ENCODE measurements at regions not wholly inside any gene's neighbourhood (a gene's known extent, or its start where the extent isn't known, plus 50 kb on each side); places are given as distances from the start of the nearest gene placed in this dataset.

- H3K9me3 ChIP-seq, result no peaks in the 10 kb centered on the region
- DNase-seq, result no peak
- no peaks in the 10 kb centered on the region for H3K27me3 ChIP-seq
- no peaks in the 10 kb centered on the region for H3K4me1 ChIP-seq
- no peak overlapping the region for H3K4me3 ChIP-seq
- H3K36me3 ChIP-seq, result no peaks in the 10 kb centered on the region
- TF ChIP-seq POLR2A (IDR thresholded peaks at IDR 0.05) (no peak), CTCF (IDR thresholded peaks at IDR 0.05) (no peak)
- no peak overlapping the region for H3K27ac ChIP-seq
These were observed 104.5 kb upstream of the CELF4 start for GRCh38 chr18:37669991-37670534.

DNA sequence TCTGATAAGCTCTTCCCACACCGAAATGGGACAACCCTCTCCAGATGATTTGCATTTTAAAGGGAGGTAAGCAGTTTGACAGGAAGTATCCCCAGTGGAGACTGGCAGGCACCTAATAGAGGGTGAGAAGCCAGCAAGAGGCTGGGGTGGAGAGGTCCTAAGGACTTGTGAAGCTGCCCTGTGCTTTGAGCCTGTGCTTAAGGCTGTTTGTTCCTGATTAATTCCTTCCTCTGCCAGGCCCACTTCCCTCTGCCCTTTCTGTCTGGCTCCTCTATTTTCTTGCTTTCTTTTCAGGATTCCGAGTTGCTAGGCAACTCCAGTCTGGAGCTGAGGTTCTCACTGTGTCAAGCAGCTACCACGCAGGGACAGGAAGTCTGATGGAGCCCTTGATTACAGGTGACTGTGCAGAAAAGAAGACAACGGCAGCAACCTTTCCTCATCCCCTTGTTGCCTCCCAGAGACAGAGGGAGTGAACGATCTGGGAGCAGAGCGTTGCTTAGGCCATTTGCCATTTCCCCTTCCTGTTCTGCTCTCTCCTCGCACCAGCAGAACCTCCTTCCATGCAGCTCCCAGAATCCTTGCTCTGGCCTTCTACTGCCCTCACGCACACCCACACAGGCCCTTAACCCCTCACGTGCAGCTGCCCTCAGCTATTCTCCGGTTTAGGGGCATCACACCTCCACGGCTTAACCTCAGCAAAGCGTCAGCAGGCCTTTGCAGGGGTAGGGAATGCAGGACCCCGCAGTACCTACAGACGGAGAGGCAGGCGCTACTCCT, 103.6 kb upstream of the CELF4 start:
- H3K36me3 ChIP-seq, result no peaks in the 10 kb centered on the region
- H3K27ac ChIP-seq, result no peak overlapping the region
- H3K4me3 ChIP-seq, result no peak overlapping the region
- H3K4me1 ChIP-seq, result no peaks in the 10 kb centered on the region
- no peaks in the 10 kb centered on the region for H3K9me3 ChIP-seq
- no peak for DNase-seq
- no peaks in the 10 kb centered on the region for H3K27me3 ChIP-seq
- TF ChIP-seq POLR2A (IDR thresholded peaks at IDR 0.05) (no peak), CTCF (IDR thresholded peaks at IDR 0.05) (no peak)

DNA sequence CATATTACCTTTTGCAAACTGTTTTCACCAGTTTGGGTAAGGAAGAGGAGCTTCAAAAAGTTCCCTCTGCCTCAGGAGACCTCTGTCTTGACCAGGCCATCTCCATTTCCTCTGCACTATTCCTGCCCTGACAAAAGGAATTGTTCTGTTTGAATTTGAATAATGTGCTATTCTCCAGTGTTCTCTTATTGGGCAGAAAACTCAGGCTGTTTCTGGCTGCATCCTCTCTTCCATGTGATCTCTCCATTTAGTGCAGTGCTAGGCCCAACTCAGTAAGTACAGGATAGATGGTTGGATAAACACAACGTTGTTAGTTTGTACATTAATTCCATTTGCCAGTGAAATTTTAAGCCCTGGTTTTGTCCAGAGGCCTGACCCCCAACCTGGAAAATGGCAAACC, 102.2 kb upstream of the CELF4 start:
- no peak overlapping the region for H3K27ac ChIP-seq
- H3K9me3 ChIP-seq, result no peaks in the 10 kb centered on the region
- no peak overlapping the region for H3K4me3 ChIP-seq
- TF ChIP-seq CTCF (IDR thresholded peaks at IDR 0.05) (no peak), POLR2A (IDR thresholded peaks at IDR 0.05) (no peak)
- DNase-seq, result no peak
- H3K4me1 ChIP-seq, result no peaks in the 10 kb centered on the region
- H3K27me3 ChIP-seq, result no peaks in the 10 kb centered on the region
- H3K36me3 ChIP-seq, result no peaks in the 10 kb centered on the region

DNA sequence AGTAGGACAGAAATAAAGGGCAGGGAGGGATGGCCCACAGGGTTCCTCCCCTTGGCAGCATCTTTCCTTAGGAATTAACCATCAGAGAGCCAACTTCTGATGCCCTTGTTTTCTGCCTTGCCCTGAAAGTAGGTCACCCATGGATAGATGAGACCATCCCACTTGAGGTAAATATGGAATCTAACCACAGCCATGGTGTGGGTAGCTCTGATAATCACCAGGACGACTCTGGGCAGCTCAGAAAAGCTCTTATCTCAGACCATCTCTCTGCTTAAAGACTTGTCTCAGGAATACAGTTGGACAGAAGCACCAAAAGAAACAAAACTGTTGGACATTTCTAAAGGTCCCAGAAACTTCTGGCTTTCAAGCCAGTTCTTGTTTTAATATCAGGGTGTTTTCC, 101.4 kb upstream of the CELF4 start:
- H3K36me3 ChIP-seq, result no peaks in the 10 kb centered on the region
- no peak overlapping the region for H3K4me3 ChIP-seq
- no peaks in the 10 kb centered on the region for H3K9me3 ChIP-seq
- no peak for TF ChIP-seq POLR2A (IDR thresholded peaks at IDR 0.05)
- no peak for TF ChIP-seq CTCF (IDR thresholded peaks at IDR 0.05)
- H3K27ac ChIP-seq, result no peak overlapping the region
- no peaks in the 10 kb centered on the region for H3K27me3 ChIP-seq
- DNase-seq, result no peak
- H3K4me1 ChIP-seq, result no peaks in the 10 kb centered on the region

DNA sequence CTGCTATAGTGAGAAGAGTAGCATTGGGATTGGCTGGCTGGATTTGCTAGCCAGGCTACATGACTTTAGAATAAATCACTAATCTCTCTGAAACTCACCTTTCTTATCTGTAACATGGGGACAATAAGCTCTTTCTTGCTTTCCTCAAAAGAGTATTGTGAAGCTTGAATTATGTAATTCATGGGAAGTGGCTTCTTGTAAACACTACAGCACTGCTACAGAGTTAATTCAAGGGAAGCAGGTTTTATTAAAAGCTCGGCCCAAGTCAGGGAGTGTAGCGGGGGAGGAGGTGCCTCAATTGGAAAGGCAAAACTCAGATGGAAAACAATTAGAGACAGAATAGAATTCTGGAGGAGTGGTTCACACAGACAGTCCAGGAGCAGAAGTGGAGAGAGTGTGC, 100.9 kb upstream of the CELF4 start:
- Histone ChIP-seq H3K36me3 (no peaks in the 10 kb centered on the region), H3K27ac (no peak overlapping the region), H3K4me3 (no peak overlapping the region), H3K4me1 (no peaks in the 10 kb centered on the region), H3K9me3 (no peaks in the 10 kb centered on the region), H3K27me3 (no peaks in the 10 kb centered on the region)
- no peak for DNase-seq
- TF ChIP-seq POLR2A (IDR thresholded peaks at IDR 0.05) (no peak), CTCF (IDR thresholded peaks at IDR 0.05) (no peak)

Measured in Peyer's patch (tissue), 4 donors.